Tibial nerve (tissue), 3 donors: ENCODE measurements at regions not wholly inside any gene's neighbourhood (a gene's known extent, or its start where the extent isn't known, plus 50 kb on each side); places are given as distances from the start of the nearest gene placed in this dataset.

ENCODE experiments used
- CTCF ChIP-seq, 5 experiments: fragments of 200-600 bp in 3 of 5; fragments of 450-650 bp in 2 of 5; sonication (generic) in 3 of 5; IDR thresholded peaks; one replicate each; pipeline ENCODE4 v1.5.1; 2016 to 2019; ENCODE audit warnings: antibody characterized with exemption in 5 of 5, mild to moderate bottlenecking in 3 of 5, moderate library complexity in 2 of 5
- POLR2A ChIP-seq, 2 donors: fragments of 450-650 bp; IDR thresholded peaks; one replicate each; pipeline ENCODE4 v1.6.1; 2017; ENCODE audit warnings: antibody characterized with exemption in 2 of 2, mild to moderate bottlenecking in 2 of 2, moderate library complexity in 2 of 2

- TF ChIP-seq CTCF (IDR thresholded peaks at IDR 0.05), result no peak
- TF ChIP-seq POLR2A (IDR thresholded peaks at IDR 0.05), result no peak
Observed at GRCh38 chr5:28567048-28567447, 1528.7 kb upstream of the CDH9 start.
